ENCODE measurements at regions not wholly inside any gene's neighbourhood (a gene's known extent, or its start where the extent isn't known, plus 50 kb on each side); places are given as distances from the start of the nearest gene placed in this dataset.

- Histone ChIP-seq H3K36me3 (ENCODE audit: control insufficient read depth, insufficient read depth, low read length) (no peaks in the 10 kb centered on the region), H3K4me3 (ENCODE audit: low read length) (no peak overlapping the region), H3K27ac (ENCODE audit: low read length) (no peak overlapping the region), H3K4me1 (ENCODE audit: control insufficient read depth, insufficient read depth, low read length) (no peaks in the 10 kb centered on the region), H3K9me3 (ENCODE audit: control insufficient read depth, insufficient read depth, low read length) (no peaks in the 10 kb centered on the region), H3K27me3 (ENCODE audit: control insufficient read depth, insufficient read depth, low read length) (no peaks in the 10 kb centered on the region)
- ATAC-seq, result no peak
- no peak for TF ChIP-seq CTCF (IDR thresholded peaks at IDR 0.05)
- DNase-seq, result no peak
- Mint-ChIP-seq H3K36me3 (peaks cover 8% of the 10 kb centered on the region), H3K9me3 (peaks cover 2 to 8% of the 10 kb centered on the region in 2 donors), H3K27ac (no peak overlapping the region), H3K4me3 (no peak overlapping the region), H3K4me1 (peaks cover 5 to 14% of the 10 kb centered on the region in 2 donors), H3K27me3 (ENCODE audit: low read depth in 2 of 2) (no peaks in the 10 kb centered on the region)
- intact Hi-C loops (cut with micrococcal nuclease), result no loop called here
- 95% methylated on average over 6 of the region's 6 CpGs for WGBS (ENCODE audit: insufficient coverage)
These were observed 249.8 kb downstream of the AUH start for GRCh38 chr9:91111876-91112275.

GRCh38 chr9:91113016-91113415 lies 248.7 kb downstream of the AUH start:
- H3K4me3 ChIP-seq (ENCODE audit: low read length), result no peak overlapping the region
- peaks cover 8% of the 10 kb centered on the region for H3K4me1 ChIP-seq (ENCODE audit: control insufficient read depth, insufficient read depth, low read length)
- Mint-ChIP-seq H3K9me3 (peaks cover 2 to 8% of the 10 kb centered on the region in 2 donors), H3K27me3 (ENCODE audit: low read depth in 2 of 2) (peaks cover 3 to 4% of the 10 kb centered on the region in 2 donors), H3K36me3 (peaks cover 8% of the 10 kb centered on the region), H3K4me3 (no peak overlapping the region), H3K4me1 (peaks cover 10 to 18% of the 10 kb centered on the region in 2 donors), H3K27ac (no peak overlapping the region)
- intact Hi-C loops (cut with micrococcal nuclease), result no loop called here
- H3K36me3 ChIP-seq (ENCODE audit: control insufficient read depth, insufficient read depth, low read length), result no peaks in the 10 kb centered on the region
- H3K9me3 ChIP-seq (ENCODE audit: control insufficient read depth, insufficient read depth, low read length), result no peaks in the 10 kb centered on the region
- DNase-seq (no peak), ATAC-seq (no peak)
- H3K27ac ChIP-seq (ENCODE audit: low read length), result no peak overlapping the region
- no peak for TF ChIP-seq CTCF (IDR thresholded peaks at IDR 0.05)
- H3K27me3 ChIP-seq (ENCODE audit: control insufficient read depth, insufficient read depth, low read length), result no peaks in the 10 kb centered on the region
- 43% methylated on average over 1 of the region's 2 CpGs for WGBS (ENCODE audit: insufficient coverage)

- 93% methylated on average over 1 of the region's 1 CpG for WGBS (ENCODE audit: insufficient coverage)
These were observed 247.3 kb downstream of the AUH start for GRCh38 chr9:91114450-91114849.

More at GRCh38 chr9:91114450-91114849, 247.3 kb downstream of the AUH start:
- intact Hi-C loops (cut with micrococcal nuclease), result no loop called here
- ATAC-seq (no peak), DNase-seq (no peak)
- H3K9me3 ChIP-seq (ENCODE audit: control insufficient read depth, insufficient read depth, low read length), result no peaks in the 10 kb centered on the region
- H3K4me3 ChIP-seq (ENCODE audit: low read length), result no peak overlapping the region
- no peak for TF ChIP-seq CTCF (IDR thresholded peaks at IDR 0.05)
- H3K36me3 Mint-ChIP-seq, result peaks cover 8% of the 10 kb centered on the region
- H3K27me3 Mint-ChIP-seq (ENCODE audit: low read depth in 2 of 2), result peaks cover 9 to 10% of the 10 kb centered on the region in 2 donors
- peaks cover 2 to 8% of the 10 kb centered on the region in 2 donors for H3K9me3 Mint-ChIP-seq
- no peak overlapping the region for H3K27ac ChIP-seq (ENCODE audit: low read length)
- H3K27ac Mint-ChIP-seq, result no peak overlapping the region
- H3K4me1 ChIP-seq (ENCODE audit: control insufficient read depth, insufficient read depth, low read length), result peaks cover 13% of the 10 kb centered on the region
- H3K27me3 ChIP-seq (ENCODE audit: control insufficient read depth, insufficient read depth, low read length), result no peaks in the 10 kb centered on the region
- H3K4me1 Mint-ChIP-seq, result peaks cover 16 to 24% of the 10 kb centered on the region in 2 donors
- H3K4me3 Mint-ChIP-seq, result no peak overlapping the region
- H3K36me3 ChIP-seq (ENCODE audit: control insufficient read depth, insufficient read depth, low read length), result no peaks in the 10 kb centered on the region
